Hepatocyte (in vitro differentiated cells): ENCODE measurements at regions not wholly inside any gene's neighbourhood (a gene's known extent, or its start where the extent isn't known, plus 50 kb on each side); places are given as distances from the start of the nearest gene placed in this dataset.

Experiments used
- DNase-seq: peaks from one replicate; pipeline ENCODE4 v3.0.0-alpha.2; 2016; ENCODE audit warnings: low spot score
- H2AFZ ChIP-seq: fragments of 200-600 bp; sonication (generic); 2 replicates; pipeline ENCODE4 v1.6.0; 2016; ENCODE audit warnings: antibody characterized with exemption, mild to moderate bottlenecking
- H3K27ac ChIP-seq: fragments of 200-600 bp; sonication (generic); 2 replicates; pipeline ENCODE4 v1.5.1; 2016; ENCODE audit warnings: mild to moderate bottlenecking
- H3K27me3 ChIP-seq: fragments of 200-600 bp; sonication (generic); 2 replicates; pipeline ENCODE4 v1.6.1; 2016
- H3K36me3 ChIP-seq: fragments of 200-600 bp; sonication (generic); replicated peaks from 2 replicates; pipeline ENCODE4 v1.5.1; 2016; ENCODE audit warnings: low read depth; ENCODE audit not compliant: insufficient read depth
- H3K4me1 ChIP-seq: fragments of 200-600 bp; sonication (generic); 2 replicates; pipeline ENCODE4 v1.5.1; 2016; ENCODE audit warnings: mild to moderate bottlenecking, moderate library complexity; ENCODE audit not compliant: insufficient read depth
- H3K4me2 ChIP-seq: fragments of 200-600 bp; sonication (generic); 2 replicates; pipeline ENCODE4 v1.6.0; 2016
- H3K4me3 ChIP-seq: fragments of 200-600 bp; sonication (generic); 2 replicates; pipeline ENCODE4 v1.5.1; 2016; ENCODE audit warnings: mild to moderate bottlenecking
- H3K79me2 ChIP-seq: fragments of 200-600 bp; sonication (generic); 2 replicates; pipeline ENCODE4 v1.6.0; 2017; ENCODE audit warnings: mild to moderate bottlenecking
- H3K9me2 ChIP-seq: fragments of 200-600 bp; sonication (generic); replicated peaks from 2 replicates; pipeline ENCODE4 v1.6.0; 2017; ENCODE audit warnings: mild to moderate bottlenecking; ENCODE audit not compliant: insufficient read depth
- H3K9me3 ChIP-seq: fragments of 200-600 bp; sonication (generic); 2 replicates; pipeline ENCODE4 v1.5.1; 2016; ENCODE audit warnings: low read depth, mild to moderate bottlenecking
- H4K20me1 ChIP-seq: fragments of 200-600 bp; sonication (generic); 2 replicates; pipeline ENCODE4 v1.6.0; 2016; ENCODE audit warnings: mild to moderate bottlenecking; ENCODE audit not compliant: insufficient read depth, poor library complexity, severe bottlenecking
- EZH2 ChIP-seq: fragments of 200-600 bp; sonication (generic); IDR thresholded peaks from 2 replicates; pipeline ENCODE4 v1.6.1; 2016; ENCODE audit warnings: antibody characterized with exemption, mild to moderate bottlenecking, borderline replicate concordance
- EZH2phosphoT487 ChIP-seq: fragments of 200-600 bp; sonication (generic); IDR thresholded peaks from one replicate; pipeline ENCODE4 v1.6.1; 2018; ENCODE audit warnings: antibody characterized with exemption, mild to moderate bottlenecking, low read depth, moderate library complexity; ENCODE audit not compliant: unreplicated experiment, severe bottlenecking
- WGBS: methylation state at CpG from one replicate; pipeline ENCODE4 v1.1.6; 2016; ENCODE audit warnings: low lambda C conversion rate; ENCODE audit errors: missing lambda C conversion rate; 5-methylcytosine and 5-hydroxymethylcytosine counted together
- TF ChIP-seq, protein P1 (sequence below): fragments of 200-600 bp; sonication (generic); IDR thresholded peaks from 2 replicates; pipeline ENCODE4 v1.5.1; 2016; ENCODE audit warnings: antibody characterized with exemption, mild to moderate bottlenecking; ENCODE audit not compliant: poor library complexity

DNA sequence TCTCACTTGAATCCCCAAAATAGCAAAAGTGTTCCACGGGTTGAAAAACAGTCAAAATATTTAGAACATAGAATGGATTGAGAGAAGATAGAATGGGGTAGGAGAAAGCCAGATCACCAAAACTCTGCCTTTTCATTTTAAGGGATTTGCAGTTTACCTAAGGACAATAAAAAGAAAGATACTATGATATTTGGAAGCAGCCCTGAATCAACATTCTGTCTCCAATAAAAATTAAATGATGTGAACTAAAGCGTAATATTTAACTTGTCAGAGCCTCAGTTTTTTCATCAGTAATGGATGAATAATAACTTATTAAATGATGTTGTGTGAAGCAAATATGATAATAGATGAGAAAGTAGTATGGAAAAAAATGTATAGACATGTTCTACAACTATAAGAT is 100.2 kb upstream of the REG3G start:
- Histone ChIP-seq H2AFZ (no peak overlapping the region), H3K4me1 (no peaks in the 10 kb centered on the region), H3K27me3 (no peaks in the 10 kb centered on the region), H3K9me2 (no peaks in the 10 kb centered on the region), H3K4me2 (no peak overlapping the region), H3K4me3 (no peak overlapping the region), H3K36me3 (no peaks in the 10 kb centered on the region), H3K79me2 (no peaks in the 10 kb centered on the region), H3K9me3 (no peaks in the 10 kb centered on the region), H4K20me1 (no peaks in the 10 kb centered on the region), H3K27ac (no peak overlapping the region)
- no peak for DNase-seq
- TF ChIP-seq, protein P1, sequence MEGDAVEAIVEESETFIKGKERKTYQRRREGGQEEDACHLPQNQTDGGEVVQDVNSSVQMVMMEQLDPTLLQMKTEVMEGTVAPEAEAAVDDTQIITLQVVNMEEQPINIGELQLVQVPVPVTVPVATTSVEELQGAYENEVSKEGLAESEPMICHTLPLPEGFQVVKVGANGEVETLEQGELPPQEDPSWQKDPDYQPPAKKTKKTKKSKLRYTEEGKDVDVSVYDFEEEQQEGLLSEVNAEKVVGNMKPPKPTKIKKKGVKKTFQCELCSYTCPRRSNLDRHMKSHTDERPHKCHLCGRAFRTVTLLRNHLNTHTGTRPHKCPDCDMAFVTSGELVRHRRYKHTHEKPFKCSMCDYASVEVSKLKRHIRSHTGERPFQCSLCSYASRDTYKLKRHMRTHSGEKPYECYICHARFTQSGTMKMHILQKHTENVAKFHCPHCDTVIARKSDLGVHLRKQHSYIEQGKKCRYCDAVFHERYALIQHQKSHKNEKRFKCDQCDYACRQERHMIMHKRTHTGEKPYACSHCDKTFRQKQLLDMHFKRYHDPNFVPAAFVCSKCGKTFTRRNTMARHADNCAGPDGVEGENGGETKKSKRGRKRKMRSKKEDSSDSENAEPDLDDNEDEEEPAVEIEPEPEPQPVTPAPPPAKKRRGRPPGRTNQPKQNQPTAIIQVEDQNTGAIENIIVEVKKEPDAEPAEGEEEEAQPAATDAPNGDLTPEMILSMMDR, result no peak
- no peak for TF ChIP-seq EZH2phosphoT487
- TF ChIP-seq EZH2, result no peak
- 92% methylated on average over 2 of the region's 2 CpGs for WGBS

DNA sequence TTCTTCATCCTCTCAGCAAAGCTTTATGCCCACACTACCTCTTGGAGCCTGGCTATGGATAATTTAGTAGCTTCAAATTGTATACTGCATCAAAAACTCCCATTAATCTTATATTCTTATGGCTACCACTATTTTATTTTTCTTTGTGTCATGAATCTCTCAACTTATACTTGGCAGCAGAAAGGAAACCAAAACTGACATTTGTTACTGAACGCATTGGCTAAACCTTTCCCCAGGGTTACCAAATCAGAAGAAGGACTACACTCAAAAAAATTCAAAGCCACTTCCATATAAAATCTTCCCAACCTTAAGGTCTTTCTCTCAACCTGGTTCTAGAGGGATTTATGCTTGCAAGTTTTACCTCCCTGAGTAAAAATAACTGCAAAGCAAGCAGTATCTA is 97.0 kb upstream of the REG3G start:
- H2AFZ ChIP-seq, result no peak overlapping the region
- 97% methylated on average over 1 of the region's 1 CpG for WGBS

DNA sequence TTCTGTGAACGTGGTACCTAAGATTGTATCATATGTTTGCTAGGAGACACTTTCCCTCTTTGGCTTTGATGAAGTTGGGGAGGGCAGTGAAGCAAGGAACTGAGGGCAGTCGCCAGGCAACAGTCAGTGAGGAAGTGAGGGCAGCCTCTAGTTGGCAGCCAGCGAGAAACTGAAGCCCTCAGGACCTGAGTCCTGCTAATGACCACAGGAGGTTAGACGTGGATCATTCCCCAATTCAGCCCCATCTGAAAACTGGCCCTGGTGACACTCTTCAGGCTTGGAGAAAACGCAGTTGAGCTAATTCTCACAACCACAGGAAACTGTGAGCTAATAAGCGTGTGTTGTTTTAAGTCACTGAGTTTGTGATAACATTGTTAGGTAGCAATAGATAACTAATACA is 84.5 kb upstream of the REG3G start:
- no peaks in the 10 kb centered on the region for H3K36me3 ChIP-seq
- H2AFZ ChIP-seq, result no peak overlapping the region
- WGBS, result 72% methylated on average over 6 of the region's 6 CpGs
- no peak for TF ChIP-seq EZH2phosphoT487
- TF ChIP-seq EZH2, result no peak
- TF ChIP-seq, protein P1, result no peak
- H4K20me1 ChIP-seq, result no peaks in the 10 kb centered on the region
- H3K4me1 ChIP-seq, result no peaks in the 10 kb centered on the region
- H3K27me3 ChIP-seq, result no peaks in the 10 kb centered on the region
- H3K27ac ChIP-seq, result no peak overlapping the region
- DNase-seq, result no peak
- no peaks in the 10 kb centered on the region for H3K9me2 ChIP-seq
- no peak overlapping the region for H3K4me3 ChIP-seq
- H3K4me2 ChIP-seq, result no peak overlapping the region
- H3K79me2 ChIP-seq, result no peaks in the 10 kb centered on the region
- H3K9me3 ChIP-seq, result no peaks in the 10 kb centered on the region

More for the DNA sequence above, 97.0 kb upstream of the REG3G start:
- Histone ChIP-seq H3K4me2 (no peak overlapping the region), H3K9me3 (no peaks in the 10 kb centered on the region), H3K36me3 (no peaks in the 10 kb centered on the region), H3K4me3 (no peak overlapping the region), H3K27ac (no peak overlapping the region), H4K20me1 (no peaks in the 10 kb centered on the region), H3K4me1 (no peaks in the 10 kb centered on the region), H3K9me2 (no peaks in the 10 kb centered on the region), H3K27me3 (no peaks in the 10 kb centered on the region), H3K79me2 (no peaks in the 10 kb centered on the region)
- no peak for DNase-seq
- no peak for TF ChIP-seq EZH2
- TF ChIP-seq EZH2phosphoT487, result no peak
- TF ChIP-seq, protein P1, result no peak

DNA sequence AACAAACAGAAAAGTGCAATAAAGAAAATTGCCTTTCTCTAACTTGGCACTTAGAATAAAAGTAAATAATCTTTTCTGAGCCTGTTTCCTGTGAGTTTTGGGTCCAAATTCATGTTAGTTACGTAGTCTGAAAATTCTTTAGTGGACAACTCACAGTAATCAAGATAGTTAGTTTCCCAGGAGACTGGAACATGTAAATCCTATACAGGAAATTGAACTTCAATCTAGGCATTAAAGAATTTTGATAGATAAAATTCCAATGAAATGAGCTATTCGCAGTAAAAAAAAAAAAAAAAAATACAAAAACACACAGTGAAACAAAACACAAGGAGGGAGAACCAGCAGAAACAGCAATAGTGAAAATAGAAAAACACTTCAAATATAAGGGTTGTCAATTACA is 83.8 kb upstream of the REG3G start:
- Histone ChIP-seq H2AFZ (no peak overlapping the region), H3K36me3 (no peaks in the 10 kb centered on the region), H3K4me2 (no peak overlapping the region), H3K4me1 (no peaks in the 10 kb centered on the region), H3K9me2 (no peaks in the 10 kb centered on the region), H3K9me3 (no peaks in the 10 kb centered on the region), H3K27ac (no peak overlapping the region), H3K4me3 (no peak overlapping the region), H4K20me1 (no peaks in the 10 kb centered on the region), H3K27me3 (no peaks in the 10 kb centered on the region), H3K79me2 (no peaks in the 10 kb centered on the region)
- 87% methylated on average over 2 of the region's 2 CpGs for WGBS
- no peak for TF ChIP-seq EZH2phosphoT487
- no peak for TF ChIP-seq EZH2
- TF ChIP-seq, protein P1, result no peak
- no peak for DNase-seq
